Stomach smooth muscle (tissue), 2 donors: ENCODE measurements at regions not wholly inside any gene's neighbourhood (a gene's known extent, or its start where the extent isn't known, plus 50 kb on each side); places are given as distances from the start of the nearest gene placed in this dataset.

Experiments
- H3K27ac ChIP-seq: one replicate; pipeline ENCODE4 v1.7.0; 2013; ENCODE audit warnings: mild to moderate bottlenecking, low read length, inconsistent platforms
- H3K27me3 ChIP-seq, 2 donors: one replicate each; pipeline ENCODE4 v1.7.0; 2013; ENCODE audit warnings: low read length in 2 of 2; ENCODE audit not compliant: insufficient read depth in 2 of 2, control insufficient read depth in 1 of 2
- H3K36me3 ChIP-seq, 2 donors: one replicate each; pipeline ENCODE4 v1.7.0; 2013; ENCODE audit warnings: low read length in 2 of 2; ENCODE audit not compliant: control insufficient read depth in 2 of 2, insufficient read depth in 2 of 2
- H3K4me1 ChIP-seq: one replicate; pipeline ENCODE4 v1.7.0; 2013; ENCODE audit warnings: low read length; ENCODE audit not compliant: control insufficient read depth, insufficient read depth
- H3K4me3 ChIP-seq, 2 donors: one replicate each; pipeline ENCODE4 v1.7.0; 2013; ENCODE audit warnings: low read length in 2 of 2
- H3K9ac ChIP-seq, 2 donors: one replicate each; pipeline ENCODE4 v1.7.0; 2013; ENCODE audit warnings: low read length in 2 of 2, mild to moderate bottlenecking in 1 of 2
- H3K9me3 ChIP-seq, 2 donors: one replicate each; pipeline ENCODE4 v1.7.0; 2013; ENCODE audit warnings: low read length in 2 of 2; ENCODE audit not compliant: control insufficient read depth in 2 of 2
- donor health status: healthy.
- donor health status: Pancreatic carcinoma.

GRCh38 chr20:11261533-11262000 is 587.8 kb upstream of the JAG1 start:
- H3K9me3 ChIP-seq: peaks cover 0 to 4% of the 10 kb centered on the region in 2 donors
- H3K4me3 ChIP-seq: no peak overlapping the region
- no peaks in the 10 kb centered on the region for H3K4me1 ChIP-seq
- H3K27me3 ChIP-seq: no peaks in the 10 kb centered on the region
- H3K27ac ChIP-seq: no peak overlapping the region
- no peak overlapping the region for H3K9ac ChIP-seq
- no peaks in the 10 kb centered on the region for H3K36me3 ChIP-seq

DNA sequence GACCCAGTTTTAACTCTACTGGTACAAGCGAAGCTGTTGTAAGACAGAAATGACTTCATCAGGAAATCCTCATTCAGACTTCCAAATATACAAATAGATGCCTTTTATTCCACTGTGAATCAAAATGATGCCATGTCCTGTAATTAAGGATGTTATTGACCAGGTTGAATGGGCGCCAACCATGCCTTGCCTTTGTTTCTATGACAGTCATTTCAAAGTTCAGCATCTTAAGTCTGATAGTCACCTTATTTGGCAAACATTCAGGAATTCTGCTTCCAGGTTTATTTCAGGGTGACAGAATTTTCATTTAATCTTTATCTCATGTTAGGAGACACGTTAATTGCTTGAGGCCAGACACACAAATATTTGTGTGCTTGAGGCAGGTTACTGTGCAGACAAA is 592.8 kb upstream of the JAG1 start:
- Histone ChIP-seq H3K4me1 (no peaks in the 10 kb centered on the region), H3K9ac (no peak overlapping the region)

GRCh38 chr20:11267131-11267761 is 593.4 kb upstream of the JAG1 start:
- Histone ChIP-seq H3K36me3 (no peaks in the 10 kb centered on the region), H3K4me1 (no peaks in the 10 kb centered on the region), H3K4me3 (no peak overlapping the region), H3K27me3 (no peaks in the 10 kb centered on the region), H3K9me3 (no peaks in the 10 kb centered on the region), H3K27ac (no peak overlapping the region), H3K9ac (no peak overlapping the region)

More for the DNA sequence above, 592.8 kb upstream of the JAG1 start:
- Histone ChIP-seq H3K27me3 (no peaks in the 10 kb centered on the region), H3K36me3 (no peaks in the 10 kb centered on the region), H3K9me3 (no peaks in the 10 kb centered on the region), H3K27ac (no peak overlapping the region), H3K4me3 (no peak overlapping the region)

GRCh38 chr20:11267762-11268335 is 594.0 kb upstream of the JAG1 start:
- Histone ChIP-seq H3K4me3 (no peak overlapping the region), H3K27me3 (no peaks in the 10 kb centered on the region), H3K4me1 (no peaks in the 10 kb centered on the region), H3K9me3 (no peaks in the 10 kb centered on the region), H3K9ac (no peak overlapping the region), H3K36me3 (no peaks in the 10 kb centered on the region), H3K27ac (no peak overlapping the region)

DNA sequence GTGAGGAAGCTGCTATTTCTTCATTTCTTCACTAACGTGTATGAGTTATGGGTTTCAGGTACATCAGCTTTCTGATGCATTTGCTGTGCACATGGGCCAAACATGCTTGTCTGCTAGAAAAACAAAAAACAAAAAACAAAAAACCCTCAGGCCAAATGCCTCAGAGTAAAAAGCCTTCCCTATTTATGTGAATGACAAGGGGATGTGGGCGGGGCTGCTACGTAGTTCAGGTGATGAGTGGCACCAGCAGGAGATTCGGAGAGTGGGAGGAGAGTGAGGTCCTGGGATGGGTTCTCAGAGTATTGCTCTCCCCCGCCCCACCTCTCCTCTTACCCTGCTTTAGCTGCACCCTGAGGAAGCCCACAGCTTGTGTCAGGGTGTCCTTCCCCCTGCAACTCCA is 596.8 kb upstream of the JAG1 start:
- H3K9me3 ChIP-seq: no peaks in the 10 kb centered on the region

DNA sequence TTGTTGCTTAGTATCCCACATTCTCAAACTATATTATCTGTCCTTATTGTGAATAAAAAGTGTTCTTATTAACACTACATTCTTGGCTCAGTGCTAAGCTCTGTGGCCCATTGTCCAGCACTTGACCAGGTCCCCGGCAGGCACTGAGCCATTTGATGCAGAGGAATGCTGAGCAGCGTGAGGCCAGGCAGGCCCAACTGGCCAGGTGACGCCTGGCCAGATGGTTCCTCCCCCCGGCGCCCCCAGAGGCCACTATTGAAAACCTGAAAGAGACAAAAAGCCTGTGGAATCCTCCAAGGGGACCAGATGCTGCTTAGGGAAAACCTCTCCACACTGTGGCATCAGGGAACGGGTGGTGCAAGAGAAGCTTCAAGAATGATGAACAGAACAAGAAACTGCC is 597.5 kb upstream of the JAG1 start:
- no peaks in the 10 kb centered on the region for H3K9me3 ChIP-seq
- no peak overlapping the region for H3K4me3 ChIP-seq
- H3K4me1 ChIP-seq: no peaks in the 10 kb centered on the region
- no peaks in the 10 kb centered on the region for H3K27me3 ChIP-seq
- H3K36me3 ChIP-seq: no peaks in the 10 kb centered on the region
- H3K27ac ChIP-seq: no peak overlapping the region
- H3K9ac ChIP-seq: no peak overlapping the region

More for the DNA sequence above, 596.8 kb upstream of the JAG1 start:
- H3K27me3 ChIP-seq: no peaks in the 10 kb centered on the region
- H3K36me3 ChIP-seq: no peaks in the 10 kb centered on the region
- no peak overlapping the region for H3K9ac ChIP-seq
- no peak overlapping the region for H3K27ac ChIP-seq
- no peak overlapping the region for H3K4me3 ChIP-seq
- H3K4me1 ChIP-seq: no peaks in the 10 kb centered on the region

DNA sequence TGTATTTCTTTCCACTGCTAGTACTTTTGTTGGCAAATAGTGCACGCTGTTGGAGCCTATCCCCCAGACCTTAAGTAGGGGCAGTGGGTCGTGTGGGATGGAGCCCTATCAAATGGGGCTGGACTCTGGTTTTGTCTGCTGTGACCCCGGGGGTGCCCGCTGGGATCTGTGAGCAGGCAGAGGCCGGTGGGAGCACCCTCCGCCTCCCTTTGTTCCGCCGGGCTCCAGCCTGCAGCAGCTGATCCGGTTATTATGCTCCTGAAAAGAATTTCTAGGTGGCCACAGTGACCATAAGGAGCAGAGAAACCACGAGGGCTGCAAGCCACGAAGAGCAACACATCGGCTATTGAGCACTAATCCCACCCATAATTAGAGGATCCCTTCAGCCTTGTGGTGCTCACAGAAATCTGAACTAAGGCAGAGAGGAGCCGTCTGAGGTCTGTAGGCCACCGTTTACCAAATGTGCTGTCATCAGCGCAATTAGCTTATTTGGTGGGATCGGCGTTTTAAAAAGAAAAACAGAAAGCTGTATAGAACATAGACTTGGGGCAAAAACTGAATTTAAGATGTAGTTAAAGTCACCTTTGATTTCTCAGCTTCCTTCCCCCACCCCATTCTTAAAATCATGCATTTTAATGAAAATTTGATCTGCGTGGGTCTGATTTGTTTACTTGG is 598.3 kb upstream of the JAG1 start:
- Histone ChIP-seq H3K4me3 (no peak overlapping the region), H3K9ac (no peak overlapping the region)

DNA sequence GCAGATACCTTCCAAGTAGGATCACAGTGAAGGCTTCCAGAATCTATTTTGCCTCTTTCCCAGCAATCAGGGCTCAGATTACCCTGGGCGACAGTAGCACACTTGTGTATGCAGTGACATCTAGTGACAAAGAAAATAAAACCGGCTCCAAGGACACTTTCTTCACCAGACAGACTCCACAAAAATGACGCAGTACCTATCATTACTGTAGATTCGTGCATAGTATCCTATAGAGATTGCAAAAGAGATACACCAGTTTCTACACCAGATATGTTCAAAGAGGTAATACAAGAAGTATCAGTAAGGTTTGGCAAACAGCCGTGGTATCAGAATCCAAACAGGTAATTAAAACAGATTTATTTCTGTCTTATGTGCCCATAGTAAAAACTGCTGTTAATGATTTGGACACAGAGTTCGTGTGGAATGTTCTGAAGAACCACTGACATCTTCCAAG is 600.4 kb upstream of the JAG1 start:
- H3K36me3 ChIP-seq: no peaks in the 10 kb centered on the region
- no peak overlapping the region for H3K9ac ChIP-seq
- no peaks in the 10 kb centered on the region for H3K9me3 ChIP-seq
- H3K27ac ChIP-seq: no peak overlapping the region
- H3K4me3 ChIP-seq: no peak overlapping the region
- H3K27me3 ChIP-seq: peaks cover 2% of the 10 kb centered on the region in 2 donors
- no peaks in the 10 kb centered on the region for H3K4me1 ChIP-seq

More for the DNA sequence above, 598.3 kb upstream of the JAG1 start:
- H3K27ac ChIP-seq: no peak overlapping the region
- H3K27me3 ChIP-seq: no peaks in the 10 kb centered on the region
- H3K4me1 ChIP-seq: no peaks in the 10 kb centered on the region
- no peaks in the 10 kb centered on the region for H3K36me3 ChIP-seq
- H3K9me3 ChIP-seq: no peaks in the 10 kb centered on the region

- Histone ChIP-seq H3K36me3 (no peaks in the 10 kb centered on the region), H3K4me1 (no peaks in the 10 kb centered on the region), H3K9me3 (no peaks in the 10 kb centered on the region), H3K27ac (no peak overlapping the region), H3K9ac (no peak overlapping the region), H3K27me3 (peaks cover 2% of the 10 kb centered on the region in 2 donors), H3K4me3 (no peak overlapping the region)
Observed at GRCh38 chr20:11275740-11276139, 601.9 kb upstream of the JAG1 start.

- no peaks in the 10 kb centered on the region for H3K9me3 ChIP-seq
- H3K4me3 ChIP-seq: no peak overlapping the region
- H3K4me1 ChIP-seq: no peaks in the 10 kb centered on the region
- H3K27ac ChIP-seq: no peak overlapping the region
- H3K27me3 ChIP-seq: peaks cover 2% of the 10 kb centered on the region in 2 donors
- no peak overlapping the region for H3K9ac ChIP-seq
- H3K36me3 ChIP-seq: no peaks in the 10 kb centered on the region
Observed at GRCh38 chr20:11277170-11277569, 603.4 kb upstream of the JAG1 start.

DNA sequence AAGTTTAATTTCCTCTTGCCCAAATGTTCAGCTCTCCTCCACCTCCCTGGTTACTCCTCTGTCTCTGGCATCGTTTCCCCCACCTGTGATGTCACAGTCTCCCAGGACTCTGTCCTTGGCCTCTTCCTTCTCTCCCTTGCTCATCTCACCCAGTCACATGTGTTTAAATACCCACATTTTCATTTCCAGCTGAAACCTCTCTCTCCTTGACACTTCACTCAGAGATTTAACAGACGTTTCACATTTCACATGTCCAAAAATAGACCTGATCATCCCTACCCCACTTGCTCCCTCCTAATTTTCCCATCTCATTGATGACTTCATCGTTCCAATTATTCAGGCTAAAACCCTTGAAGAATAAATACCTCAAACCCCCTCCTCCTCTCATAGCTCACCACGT is 604.1 kb upstream of the JAG1 start:
- H3K36me3 ChIP-seq: no peaks in the 10 kb centered on the region
- no peak overlapping the region for H3K9ac ChIP-seq
- no peaks in the 10 kb centered on the region for H3K9me3 ChIP-seq
- peaks cover 2% of the 10 kb centered on the region in 2 donors for H3K27me3 ChIP-seq
- H3K4me3 ChIP-seq: no peak overlapping the region
- H3K27ac ChIP-seq: no peak overlapping the region
- H3K4me1 ChIP-seq: no peaks in the 10 kb centered on the region
